Breast epithelium (tissue), 4 donors: ENCODE measurements at regions not wholly inside any gene's neighbourhood (a gene's known extent, or its start where the extent isn't known, plus 50 kb on each side); places are given as distances from the start of the nearest gene placed in this dataset.

Experiments used
- DNase-seq, 2 donors: peaks; one replicate each; pipeline ENCODE4 v3.0.0-alpha.2; 2019; ENCODE audit warnings: low spot score in 2 of 2
- H3K27ac ChIP-seq, 2 donors: fragments of 200-600 bp; sonication (generic) in 1 of 2; one replicate each; pipeline ENCODE4 v1.5.1; 2016 to 2019; ENCODE audit warnings: mild to moderate bottlenecking in 1 of 2
- H3K27me3 ChIP-seq, 2 donors: fragments of 200-600 bp; sonication (generic) in 1 of 2; one replicate each; pipeline versions ENCODE4 v1.5.1 to v1.6.0; 2017 to 2019; ENCODE audit warnings: control low read depth in 1 of 2, mild to moderate bottlenecking in 1 of 2
- H3K36me3 ChIP-seq: fragments of 200-600 bp; one replicate; pipeline ENCODE4 v1.5.1; 2019
- H3K4me1 ChIP-seq, 2 donors: fragments of 200-600 bp; sonication (generic); one replicate each; pipeline ENCODE4 v1.5.1; 2016 to 2019; ENCODE audit warnings: control low read depth in 1 of 2
- H3K4me3 ChIP-seq, 3 donors: fragments of 200-600 bp; sonication (generic); 1 replicate in 2 of 3; 2 replicates in 1 of 3; pipeline ENCODE4 v1.5.1; 2016 to 2019; ENCODE audit warnings: mild to moderate bottlenecking in 3 of 3, moderate library complexity in 2 of 3
- H3K9me3 ChIP-seq, 2 donors: fragments of 200-600 bp; sonication (generic) in 1 of 2; one replicate each; pipeline ENCODE4 v1.5.1; 2016 to 2019; ENCODE audit warnings: control low read depth in 1 of 2
- CTCF ChIP-seq, 3 donors: fragments of 450-650 bp; IDR thresholded peaks; one replicate each; pipeline ENCODE4 v1.5.1; 2016 to 2017; ENCODE audit warnings: antibody characterized with exemption in 3 of 3, mild to moderate bottlenecking in 3 of 3, moderate library complexity in 3 of 3
- POLR2A ChIP-seq: fragments of 450-650 bp; IDR thresholded peaks from one replicate; pipeline ENCODE4 v1.6.1; 2016; ENCODE audit warnings: antibody characterized with exemption, mild to moderate bottlenecking, moderate library complexity
- POLR2AphosphoS5 ChIP-seq, 3 donors: sonication (generic); formaldehyde crosslinking; IDR thresholded peaks; one replicate each; pipeline ENCODE4 v1.6.1; 2017; ENCODE audit warnings: antibody characterized with exemption in 3 of 3
- intact Hi-C: fragments of 100-400 bp; cut with DNase I; formaldehyde crosslinking; loops from one replicate; pipeline ENCODE4 v1.15.1; 2023; ENCODE audit warnings: low total_unique reads

- intact Hi-C loops = no loop called here
- no peak for TF ChIP-seq CTCF (IDR thresholded peaks at IDR 0.05)
- no peak for TF ChIP-seq POLR2AphosphoS5 (IDR thresholded peaks at IDR 0.05)
- TF ChIP-seq POLR2A = no peak
- Histone ChIP-seq H3K27me3 (no peaks in the 10 kb centered on the region), H3K9me3 (no peaks in the 10 kb centered on the region), H3K36me3 (no peaks in the 10 kb centered on the region), H3K4me3 (no peak overlapping the region), H3K27ac (no peak overlapping the region), H3K4me1 (no peaks in the 10 kb centered on the region)
- no peak for DNase-seq
These were observed 83.7 kb upstream of the THBS1 start for GRCh38 chr15:39497016-39497758.

- TF ChIP-seq POLR2AphosphoS5 (IDR thresholded peaks at IDR 0.05) (no peak), CTCF (IDR thresholded peaks at IDR 0.05) (no peak), POLR2A (no peak)
- DNase-seq = no peak
- intact Hi-C loops = no loop called here
- no peaks in the 10 kb centered on the region for H3K27me3 ChIP-seq
- peak overlapping the region; percentile 33 to 41 for H3K27ac ChIP-seq
- no peaks in the 10 kb centered on the region for H3K4me1 ChIP-seq
- H3K9me3 ChIP-seq = no peaks in the 10 kb centered on the region
- no peaks in the 10 kb centered on the region for H3K36me3 ChIP-seq
- H3K4me3 ChIP-seq = no peak overlapping the region
These were observed 82.9 kb upstream of the THBS1 start for GRCh38 chr15:39497759-39498565.

- no peak for DNase-seq
- no peaks in the 10 kb centered on the region for H3K36me3 ChIP-seq
- H3K4me3 ChIP-seq = no peak overlapping the region
- TF ChIP-seq CTCF (IDR thresholded peaks at IDR 0.05) (no peak), POLR2AphosphoS5 (IDR thresholded peaks at IDR 0.05) (no peak), POLR2A (no peak)
- no peaks in the 10 kb centered on the region for H3K4me1 ChIP-seq
- peak overlapping the region; percentile 40 to 41 for H3K27ac ChIP-seq
- intact Hi-C loops = no loop called here
- no peaks in the 10 kb centered on the region for H3K9me3 ChIP-seq
- H3K27me3 ChIP-seq = no peaks in the 10 kb centered on the region
These were observed 82.2 kb upstream of the THBS1 start for GRCh38 chr15:39498629-39499028.

- H3K4me3 ChIP-seq = no peak overlapping the region
- H3K27me3 ChIP-seq = no peaks in the 10 kb centered on the region
- no peaks in the 10 kb centered on the region for H3K36me3 ChIP-seq
- H3K4me1 ChIP-seq = no peaks in the 10 kb centered on the region
- no peak for TF ChIP-seq CTCF (IDR thresholded peaks at IDR 0.05)
- no peak for TF ChIP-seq POLR2A
- TF ChIP-seq POLR2AphosphoS5 (IDR thresholded peaks at IDR 0.05) = no peak
- DNase-seq = no peak
- H3K27ac ChIP-seq = peak overlapping the region; percentile 40 to 41
- intact Hi-C loops = no loop called here
- H3K9me3 ChIP-seq = no peaks in the 10 kb centered on the region
These were observed 81.8 kb upstream of the THBS1 start for GRCh38 chr15:39499042-39499441.

GRCh38 chr15:39499681-39500080, 81.2 kb upstream of the THBS1 start:
- Histone ChIP-seq H3K9me3 (no peaks in the 10 kb centered on the region), H3K4me3 (no peak overlapping the region), H3K4me1 (no peaks in the 10 kb centered on the region), H3K36me3 (no peaks in the 10 kb centered on the region), H3K27me3 (no peaks in the 10 kb centered on the region), H3K27ac (no peak overlapping the region)
- TF ChIP-seq CTCF (IDR thresholded peaks at IDR 0.05) (no peak), POLR2AphosphoS5 (IDR thresholded peaks at IDR 0.05) (peak in 1 of 3 donors; percentile 26), POLR2A (no peak)
- DNase-seq = no peak
- intact Hi-C loops = no loop called here
